ENCODE measurements at regions not wholly inside any gene's neighbourhood (a gene's known extent, or its start where the extent isn't known, plus 50 kb on each side); places are given as distances from the start of the nearest gene placed in this dataset.

DNA sequence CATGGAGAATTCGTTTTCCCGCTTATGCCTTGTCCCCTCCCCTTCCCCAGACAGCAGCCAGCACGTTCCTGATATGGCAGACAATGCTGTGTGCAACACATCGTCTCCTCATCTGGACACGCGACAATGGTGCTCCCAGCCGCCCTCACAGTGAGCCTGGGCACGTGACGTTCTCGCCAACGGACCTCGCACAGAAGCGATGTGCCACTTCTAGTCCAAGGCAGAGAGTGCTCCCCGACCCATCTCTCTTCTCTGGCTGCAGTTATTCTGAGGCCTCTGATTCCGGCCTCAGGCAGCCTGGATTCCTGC is 505.4 kb downstream of the EIPR1 start (continued):
- no peak for TF ChIP-seq KDM1A (IDR thresholded peaks at IDR 0.05; ENCODE audit: borderline replicate concordance, low read length)
- TF ChIP-seq, protein P1, sequence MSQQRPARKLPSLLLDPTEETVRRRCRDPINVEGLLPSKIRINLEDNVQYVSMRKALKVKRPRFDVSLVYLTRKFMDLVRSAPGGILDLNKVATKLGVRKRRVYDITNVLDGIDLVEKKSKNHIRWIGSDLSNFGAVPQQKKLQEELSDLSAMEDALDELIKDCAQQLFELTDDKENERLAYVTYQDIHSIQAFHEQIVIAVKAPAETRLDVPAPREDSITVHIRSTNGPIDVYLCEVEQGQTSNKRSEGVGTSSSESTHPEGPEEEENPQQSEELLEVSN (IDR thresholded peaks at IDR 0.05), result no peak
- TF ChIP-seq EZH2 (IDR thresholded peaks at IDR 0.05; ENCODE audit: low read depth, low read length, severe bottlenecking), result no peak
- no peak for TF ChIP-seq SAP30 (IDR thresholded peaks at IDR 0.05; ENCODE audit: insufficient read depth, insufficient replicate concordance, low read length)

Measured in H1 (cell line).